HUES6 (cell line): ENCODE measurements at regions not wholly inside any gene's neighbourhood (a gene's known extent, or its start where the extent isn't known, plus 50 kb on each side); places are given as distances from the start of the nearest gene placed in this dataset.
"Not testable (repeated sequence)": the region's sequence is repeated elsewhere in the genome, so short reads cannot be mapped to it uniquely, and the experiment has no call there.

ENCODE experiments used
- H3K27ac ChIP-seq: 2 replicates; pipeline ENCODE4 v1.7.0; 2013; ENCODE audit warnings: low read depth, mild to moderate bottlenecking, low read length, inconsistent platforms
- H3K27me3 ChIP-seq: 2 replicates; pipeline ENCODE4 v1.6.1; 2013; ENCODE audit warnings: low read length; ENCODE audit not compliant: control insufficient read depth, insufficient read depth
- H3K36me3 ChIP-seq: 2 replicates; pipeline ENCODE4 v1.6.1; 2013; ENCODE audit warnings: low read length; ENCODE audit not compliant: control insufficient read depth, insufficient read depth
- H3K4me1 ChIP-seq: 2 replicates; pipeline ENCODE4 v1.6.1; 2013; ENCODE audit warnings: low read length; ENCODE audit not compliant: control insufficient read depth, insufficient read depth
- H3K4me3 ChIP-seq: 2 replicates; pipeline ENCODE4 v1.5.1; 2013; ENCODE audit warnings: low read depth, low read length
- H3K9ac ChIP-seq: one replicate; pipeline ENCODE4 v1.6.1; 2013; ENCODE audit warnings: mild to moderate bottlenecking, low read length
- H3K9me3 ChIP-seq: 2 replicates; pipeline ENCODE4 v1.6.1; 2013; ENCODE audit warnings: low read depth, low read length; ENCODE audit not compliant: control insufficient read depth, insufficient read depth

DNA sequence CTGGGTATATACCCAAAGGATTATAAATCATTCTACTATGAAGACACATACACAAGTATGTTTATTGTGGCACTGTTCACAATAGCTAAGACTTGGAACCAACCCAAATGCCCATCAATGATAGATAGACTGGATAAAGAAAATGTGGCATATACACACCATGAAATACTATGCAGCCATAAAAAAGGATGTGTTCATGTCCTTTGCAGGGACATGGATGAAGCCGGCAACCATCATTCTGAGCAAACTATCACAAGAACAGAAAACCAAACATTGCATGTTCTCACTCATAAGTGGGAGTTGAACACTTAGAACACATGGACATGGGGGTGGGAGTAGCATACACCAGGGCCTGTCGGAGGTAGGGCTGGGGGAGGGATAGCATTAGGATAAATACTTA lies 94.6 kb upstream of the TBX22 start:
- H3K27ac ChIP-seq, H3K9me3 ChIP-seq, H3K9ac ChIP-seq, H3K4me3 ChIP-seq, H3K36me3 ChIP-seq, H3K4me1 ChIP-seq, H3K27me3 ChIP-seq: not testable (repeated sequence)

DNA sequence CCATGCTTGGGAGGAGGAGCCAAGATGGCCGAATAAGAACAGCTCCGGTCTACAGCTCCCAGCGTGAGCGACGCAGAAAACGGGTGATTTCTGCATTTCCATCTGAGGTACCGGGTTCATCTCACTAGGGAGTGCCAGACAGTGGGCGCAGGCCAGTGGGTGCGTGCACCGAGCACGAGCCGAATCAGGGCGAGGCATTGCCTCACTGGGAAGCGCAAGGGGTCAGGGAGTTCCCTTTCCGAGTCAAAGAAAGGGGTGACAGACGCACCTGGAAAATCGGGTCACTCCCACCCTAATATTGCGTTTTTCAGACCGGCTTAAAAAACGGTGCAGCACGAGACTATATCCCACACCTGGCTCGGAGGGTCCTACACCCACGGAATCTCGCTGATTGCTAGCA lies 87.8 kb upstream of the TBX22 start:
- H3K4me3 ChIP-seq: peak overlapping the region; percentile 60
- not testable (repeated sequence) for H3K36me3 ChIP-seq, H3K4me1 ChIP-seq

DNA sequence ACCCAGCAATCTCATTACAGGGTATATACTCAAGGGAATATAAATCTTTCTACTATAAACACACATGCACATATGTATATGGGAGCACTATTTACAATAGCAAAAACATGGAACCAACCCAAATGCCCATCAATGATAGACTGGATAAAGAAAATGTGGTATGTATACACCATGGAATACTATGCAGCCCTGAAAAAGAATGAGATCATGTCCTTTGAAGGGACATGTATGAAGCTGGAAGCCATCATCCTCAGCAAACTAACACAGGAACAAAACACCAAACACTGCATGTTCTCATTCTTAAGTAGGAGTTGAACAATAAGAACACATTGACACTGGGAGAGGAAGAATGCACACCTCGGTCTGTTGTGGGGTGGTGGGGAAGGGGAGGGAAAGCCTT lies 80.6 kb upstream of the TBX22 start:
- Histone ChIP-seq H3K27me3 (no peaks in the 10 kb centered on the region), H3K9ac (no peak overlapping the region), H3K9me3 (peaks cover 9% of the 10 kb centered on the region), H3K27ac (no peak overlapping the region), H3K4me1 (no peaks in the 10 kb centered on the region), H3K36me3 (no peaks in the 10 kb centered on the region), H3K4me3 (no peak overlapping the region)

More for the DNA sequence above, 87.8 kb upstream of the TBX22 start:
- peak overlapping the region; percentile 58 for H3K9ac ChIP-seq
- not testable (repeated sequence) for H3K27me3 ChIP-seq, H3K9me3 ChIP-seq, H3K27ac ChIP-seq

DNA sequence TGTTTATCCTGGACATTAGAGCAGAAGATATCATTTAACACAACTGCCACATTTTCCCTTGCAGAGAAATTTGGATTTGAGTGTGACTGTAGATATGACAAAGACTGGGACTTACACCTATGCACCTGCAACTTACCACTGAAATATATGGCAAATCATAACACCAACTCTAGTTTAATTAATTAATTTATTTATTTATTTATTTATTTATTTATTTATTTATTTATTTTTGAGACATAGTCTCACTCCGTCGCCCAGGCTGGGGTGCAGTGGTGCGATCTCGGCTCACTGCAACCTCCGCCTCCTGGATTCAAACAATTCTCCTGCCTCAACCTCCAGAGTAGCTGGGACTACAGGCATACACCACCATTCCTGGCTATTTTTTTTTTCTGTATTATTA lies 50.4 kb upstream of the TBX22 start:
- not testable (repeated sequence) for H3K9ac ChIP-seq, H3K36me3 ChIP-seq, H3K9me3 ChIP-seq, H3K4me3 ChIP-seq, H3K27me3 ChIP-seq, H3K4me1 ChIP-seq, H3K27ac ChIP-seq
